ENCODE measurements at regions not wholly inside any gene's neighbourhood (a gene's known extent, or its start where the extent isn't known, plus 50 kb on each side); places are given as distances from the start of the nearest gene placed in this dataset.
A peak's percentile ranks its signal among the peaks of the same experiment; 100 is the strongest.
"Not testable (repeated sequence)": the region's sequence is repeated elsewhere in the genome, so short reads cannot be mapped to it uniquely, and the experiment has no call there.

DNA sequence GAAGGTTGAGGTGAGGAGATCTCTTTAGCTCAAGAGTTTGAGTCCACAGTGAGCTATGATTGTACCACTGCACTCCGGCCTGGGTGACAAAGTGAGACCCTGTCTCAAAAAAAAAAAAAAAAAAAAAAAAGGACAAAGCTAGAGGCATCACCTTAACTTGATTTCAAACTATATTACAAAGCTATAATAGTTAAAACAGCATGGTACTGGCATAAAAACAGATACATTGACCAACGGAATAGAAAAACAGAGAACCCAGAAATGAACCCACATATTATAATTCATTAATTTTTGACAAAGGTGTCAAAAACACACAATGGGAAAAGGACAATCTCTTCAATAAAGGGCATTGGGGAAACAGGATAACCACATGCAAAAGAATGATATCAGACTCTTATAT lies 50.8 kb upstream of the MBOAT1 start:
- no peak for DNase-seq (ENCODE audit: low read depth)

DNA sequence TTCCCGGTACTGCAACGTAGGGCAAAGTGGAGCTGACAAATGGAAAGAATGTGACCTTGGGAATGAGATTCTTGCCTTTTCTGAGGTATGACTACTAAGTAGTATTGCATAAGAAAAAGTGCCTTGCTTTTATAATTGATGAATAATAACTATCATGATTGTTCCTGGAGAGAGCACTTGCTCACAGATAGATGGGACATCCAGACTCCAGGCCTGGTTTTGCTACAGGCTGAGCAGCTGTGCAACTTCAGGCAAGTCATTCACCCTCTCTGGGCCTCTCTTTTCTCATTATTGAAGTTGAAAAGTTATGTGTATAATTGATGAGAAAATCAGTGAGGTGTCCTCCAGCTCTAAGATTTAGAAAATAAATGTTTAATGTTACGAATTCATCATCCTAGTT lies 53.6 kb upstream of the MBOAT1 start:
- no peak for DNase-seq (ENCODE audit: low read depth)

DNA sequence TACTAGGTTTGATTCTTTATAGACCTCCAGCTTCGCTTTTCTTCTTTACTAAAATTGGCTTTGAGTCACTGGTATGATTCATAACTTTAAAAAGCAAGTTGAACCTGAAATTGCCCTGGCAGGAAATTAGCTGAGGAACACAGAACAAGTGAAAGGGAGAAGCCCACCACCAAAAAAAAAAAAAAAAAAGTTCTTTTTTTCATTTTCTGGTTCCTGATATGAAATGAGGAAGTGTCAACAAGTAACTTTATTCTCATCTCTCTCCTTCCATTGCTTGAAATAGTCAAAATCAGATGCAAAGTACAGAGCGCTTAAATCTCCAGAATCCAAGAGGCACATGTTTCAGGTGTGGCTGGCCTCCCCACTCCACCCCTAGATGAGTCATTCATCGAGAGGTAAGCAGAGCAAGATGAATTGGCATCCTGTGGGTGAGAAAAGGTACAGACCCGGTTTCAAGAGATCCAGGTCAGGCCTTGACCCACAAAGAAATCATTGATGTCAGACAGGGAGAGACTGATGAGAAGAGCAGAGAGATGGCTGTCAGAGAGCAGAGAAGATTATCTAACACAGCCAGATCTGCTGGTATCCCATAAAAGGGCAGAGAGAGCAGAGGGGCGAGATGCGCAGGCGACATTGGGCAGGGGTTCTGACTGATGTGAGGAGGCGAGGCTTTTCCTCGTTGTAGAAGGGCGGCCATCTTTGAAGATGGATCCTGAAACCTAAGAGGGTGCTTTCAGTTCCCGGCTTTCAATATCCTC lies 54.8 kb upstream of the MBOAT1 start:
- no peak for DNase-seq (ENCODE audit: low read depth)

- no peak for DNase-seq (ENCODE audit: low read depth)
Observed at GRCh38 chr6:20269181-20269580, 56.9 kb upstream of the MBOAT1 start.

DNA sequence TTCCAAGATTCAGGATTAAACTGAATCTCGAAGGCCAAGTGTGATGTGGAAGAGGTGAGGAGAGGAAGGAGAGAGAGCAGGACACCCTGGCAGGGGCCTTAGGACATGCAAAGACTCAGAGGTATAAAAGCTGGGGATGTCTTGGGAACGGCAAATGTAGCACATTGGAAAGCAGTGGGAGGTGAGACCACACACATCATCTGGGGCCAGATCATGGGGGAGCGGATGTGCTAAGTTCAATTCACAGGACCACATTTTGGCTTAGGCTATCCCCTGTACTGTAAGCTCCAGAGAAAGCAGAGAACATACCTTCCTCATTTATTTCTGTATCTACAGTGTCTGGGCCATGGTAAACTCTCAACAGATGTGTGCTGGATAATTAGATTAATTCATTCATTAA lies 59.5 kb upstream of the MBOAT1 start:
- DNase-seq (ENCODE audit: low read depth): no peak

- no peak for DNase-seq (ENCODE audit: low read depth)
Observed at GRCh38 chr6:20274137-20274536, 61.9 kb upstream of the MBOAT1 start.

- not testable (repeated sequence) for DNase-seq (ENCODE audit: low read depth)
Observed at GRCh38 chr6:20275837-20276236, 63.6 kb upstream of the MBOAT1 start.

- not testable (repeated sequence) for DNase-seq (ENCODE audit: low read depth)
Observed at GRCh38 chr6:20277724-20278123, 65.5 kb upstream of the MBOAT1 start.

- DNase-seq (ENCODE audit: low read depth): no peak
Observed at GRCh38 chr6:20279051-20279450, 66.8 kb upstream of the MBOAT1 start.

DNA sequence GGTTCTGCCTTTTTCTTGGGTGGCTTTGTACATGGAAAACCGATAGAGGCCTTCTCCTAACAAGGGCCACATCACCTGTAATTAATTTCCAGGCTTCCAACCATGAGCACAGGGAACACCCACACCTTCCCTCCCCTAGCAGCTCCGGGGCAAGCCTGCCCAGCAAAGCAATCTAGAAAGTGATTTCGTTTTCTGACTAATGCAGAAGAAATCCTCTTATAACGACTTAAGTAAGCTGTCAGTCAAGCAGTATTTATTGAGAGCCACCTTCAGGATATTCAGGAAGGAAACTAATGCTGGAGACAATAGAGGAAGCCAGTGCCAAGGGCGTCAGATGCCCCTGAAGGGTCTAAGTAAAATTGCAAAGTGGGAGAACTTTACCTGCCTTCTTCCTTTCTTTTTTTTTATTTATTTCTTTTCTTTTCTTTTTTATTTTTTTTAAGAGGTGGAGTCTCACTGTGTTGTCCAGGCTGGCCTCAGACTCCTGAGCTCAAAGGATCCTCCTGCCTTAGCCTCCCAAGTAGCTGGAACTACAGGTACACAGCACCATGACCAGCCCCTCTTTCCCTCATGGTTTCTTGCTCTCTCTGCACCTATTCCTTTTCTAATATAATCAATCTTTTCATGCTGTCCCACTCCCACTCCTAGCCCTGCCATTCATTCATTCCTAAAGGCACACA lies 67.5 kb upstream of the MBOAT1 start:
- DNase-seq (ENCODE audit: low read depth): no peak

DNA sequence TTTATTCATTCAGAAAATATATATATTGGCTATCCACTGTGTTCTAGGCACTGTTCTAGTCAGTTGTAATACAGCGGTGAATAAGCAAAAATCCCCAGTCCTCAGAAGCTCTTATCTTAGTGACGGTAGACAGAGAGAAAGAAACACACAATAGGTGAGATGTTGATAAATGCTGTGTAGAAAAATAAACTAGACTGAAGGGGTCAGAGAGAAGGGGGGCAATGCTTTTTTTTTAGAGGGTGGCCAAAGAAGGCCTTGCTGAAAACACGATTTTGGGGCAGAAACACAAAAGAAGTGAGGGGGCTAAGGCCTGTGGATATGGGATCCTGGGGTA lies 68.0 kb upstream of the MBOAT1 start:
- no peak for DNase-seq (ENCODE audit: low read depth)

DNA sequence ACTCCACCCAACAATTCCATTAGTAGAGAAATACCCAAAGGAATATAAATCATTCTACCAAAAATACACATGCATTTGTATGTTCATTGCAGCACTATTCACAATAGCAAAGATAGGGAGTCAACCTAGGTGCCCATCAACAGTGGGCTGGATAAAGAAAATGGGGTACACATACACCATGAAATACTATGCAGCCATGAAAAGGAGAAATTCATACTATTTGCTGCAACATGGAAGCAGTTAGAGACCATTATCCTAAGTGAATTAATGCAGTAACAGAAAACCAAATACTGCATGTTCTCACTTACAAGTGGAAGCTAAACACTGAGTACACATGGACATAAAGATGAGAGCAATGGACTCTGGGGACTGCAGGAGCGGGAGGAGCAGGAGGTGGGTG lies 72.4 kb upstream of the MBOAT1 start:
- DNase-seq (ENCODE audit: low read depth): no peak

- no peak for DNase-seq (ENCODE audit: low read depth)
Observed at GRCh38 chr6:20286968-20287565, 74.8 kb upstream of the MBOAT1 start.

- DNase-seq (ENCODE audit: low read depth): peak; percentile 67
Observed at GRCh38 chr6:20291764-20292580, 79.7 kb upstream of the MBOAT1 start.

DNA sequence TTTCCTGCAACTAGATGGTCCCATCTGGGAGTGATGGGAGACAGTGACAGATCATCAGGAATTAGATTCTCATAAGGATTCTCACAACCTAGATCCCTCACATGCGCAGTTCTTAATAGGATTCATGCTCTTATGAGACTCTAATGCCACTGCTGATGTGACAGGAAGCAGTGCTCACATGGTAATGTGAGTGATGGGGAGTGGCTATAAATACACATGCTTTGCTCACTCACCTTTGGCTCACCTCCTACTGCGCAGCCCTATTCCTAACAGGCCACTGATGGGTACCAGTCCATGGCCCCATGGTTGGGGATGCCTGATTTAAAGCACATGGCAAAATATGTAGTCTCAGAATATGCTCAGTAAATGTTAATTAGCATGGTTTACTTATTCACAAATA lies 80.6 kb upstream of the MBOAT1 start:
- DNase-seq (ENCODE audit: low read depth): no peak

DNA sequence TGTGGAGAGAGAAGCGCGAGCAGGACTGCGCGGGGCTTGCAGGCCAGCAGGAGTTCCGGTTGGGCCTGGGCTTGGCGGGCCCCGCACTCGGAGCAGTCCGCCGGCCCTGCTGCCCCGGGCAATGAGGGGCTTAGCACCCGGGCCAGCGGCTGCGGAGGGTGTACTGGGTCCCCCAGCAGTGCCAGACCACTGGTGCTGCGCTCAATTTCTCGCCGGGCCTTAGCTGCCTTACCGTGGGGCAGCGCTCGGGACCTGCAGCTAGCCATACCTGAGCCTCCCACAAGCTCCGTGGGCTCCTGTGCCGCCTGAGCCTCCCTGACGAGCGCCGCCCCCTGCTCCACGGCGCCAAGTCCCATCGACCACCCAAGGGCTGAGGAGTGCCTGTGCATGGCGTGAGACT lies 89.0 kb upstream of the MBOAT1 start:
- DNase-seq (ENCODE audit: low read depth): no peak

DNA sequence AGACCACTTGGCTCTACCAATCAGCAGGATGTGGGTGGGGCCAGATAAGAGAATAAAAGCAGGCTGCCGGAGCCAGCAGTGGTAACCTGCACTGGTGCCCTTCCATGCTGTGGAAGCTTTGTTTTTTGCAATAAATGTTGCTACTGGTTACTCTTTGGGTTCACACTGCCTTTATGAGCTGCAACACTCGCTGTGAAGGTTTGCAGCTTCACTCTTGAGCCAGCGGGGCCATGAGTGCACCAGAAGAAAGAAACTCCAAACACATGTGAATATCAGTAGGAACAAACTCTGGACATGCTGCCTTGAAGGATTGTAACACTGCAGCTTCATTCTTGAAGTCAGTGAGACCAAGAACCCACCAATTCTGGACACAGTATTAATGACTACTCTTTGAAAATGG lies 89.9 kb upstream of the MBOAT1 start:
- no peak for DNase-seq (ENCODE audit: low read depth)

DNA sequence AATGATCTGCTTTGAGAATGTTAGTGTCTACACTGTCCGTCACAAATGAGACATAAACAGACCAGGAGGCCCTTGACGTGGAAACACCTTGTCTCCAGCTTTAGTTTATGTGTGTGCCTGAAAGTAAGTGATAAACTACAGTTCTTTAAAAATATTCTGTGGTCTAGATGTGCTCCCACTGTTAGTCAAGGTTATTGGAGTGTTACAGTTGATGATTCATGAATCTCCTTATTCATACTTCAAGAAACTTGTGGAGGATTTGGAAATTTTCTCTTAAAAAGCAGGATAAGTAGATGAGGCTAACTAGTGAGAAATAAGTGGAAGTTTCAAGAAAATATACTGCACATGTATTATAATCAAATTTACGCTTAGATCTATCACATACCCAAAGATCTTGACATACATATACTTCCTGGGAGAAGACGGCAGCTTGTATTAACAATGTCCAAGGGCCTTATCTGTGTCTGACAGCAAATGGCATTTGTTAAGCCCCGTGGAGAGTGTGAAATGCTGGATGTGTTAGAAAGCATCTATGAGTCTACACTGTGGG lies 90.5 kb upstream of the MBOAT1 start:
- no peak for DNase-seq (ENCODE audit: low read depth)

DNA sequence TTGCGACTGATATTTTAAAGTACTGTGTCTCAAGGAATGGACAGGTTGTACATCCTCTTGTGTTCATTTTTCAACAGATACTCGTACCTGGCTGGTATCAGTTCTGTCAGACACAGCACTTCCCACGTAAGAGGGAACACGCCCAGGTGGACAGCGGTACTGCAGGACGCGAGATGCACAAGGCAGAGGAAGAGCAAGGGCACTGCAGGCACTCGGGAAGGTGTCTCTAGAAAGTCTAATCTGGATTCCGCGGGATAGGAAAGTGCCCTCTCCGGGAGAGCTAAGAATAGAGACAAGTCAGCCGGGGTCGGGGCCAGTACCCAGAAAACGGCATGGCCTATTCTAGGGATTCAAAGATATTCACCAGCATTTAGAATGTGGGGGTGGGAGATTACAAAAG lies 94.2 kb upstream of the MBOAT1 start:
- DNase-seq (ENCODE audit: low read depth): no peak

GRCh38 chr6:20309186-20309585 lies 92.5 kb upstream of the E2F3 start:
- no peak for DNase-seq (ENCODE audit: low read depth)

- DNase-seq (ENCODE audit: low read depth): no peak
Observed at GRCh38 chr6:20310185-20310584, 91.5 kb upstream of the E2F3 start.

DNA sequence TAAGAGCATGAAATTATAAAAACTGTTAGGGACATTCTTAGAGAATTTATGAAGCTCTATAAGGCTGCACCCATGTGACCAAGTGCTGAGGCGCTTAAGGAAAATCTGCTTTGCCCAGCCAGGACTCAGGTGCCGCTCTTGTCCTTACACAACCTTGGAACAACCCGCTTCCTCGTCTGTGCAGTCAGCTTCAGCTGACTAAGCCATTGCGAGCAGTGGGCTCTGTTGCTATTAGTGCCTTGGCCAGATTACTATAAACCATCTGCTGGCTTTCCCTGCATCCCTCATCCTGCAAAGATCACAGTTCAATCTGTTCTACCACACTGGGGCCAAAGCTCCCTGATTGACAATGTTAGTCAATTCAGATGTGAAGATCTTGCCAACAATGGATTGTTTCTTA lies 89.1 kb upstream of the E2F3 start:
- DNase-seq (ENCODE audit: low read depth): no peak
